GM19238 (cell line): ENCODE measurements at regions not wholly inside any gene's neighbourhood (a gene's known extent, or its start where the extent isn't known, plus 50 kb on each side); places are given as distances from the start of the nearest gene placed in this dataset.
"Not testable (repeated sequence)": the region's sequence is repeated elsewhere in the genome, so short reads cannot be mapped to it uniquely, and the experiment has no call there.

Source experiments
- DNase-seq: peaks from one replicate; pipeline ENCODE4 v3.0.0; 2011; ENCODE audit warnings: low spot score; ENCODE audit not compliant: insufficient read length

- no peak for DNase-seq
These were observed 121.7 kb upstream of the ERCC4 start for GRCh38 chr16:13798211-13798610.

- DNase-seq = no peak
These were observed 116.0 kb upstream of the ERCC4 start for GRCh38 chr16:13803974-13804373.

- DNase-seq = no peak
These were observed 114.0 kb upstream of the ERCC4 start for GRCh38 chr16:13805951-13806350.

GRCh38 chr16:13806671-13807070, 113.3 kb upstream of the ERCC4 start:
- DNase-seq = no peak

- no peak for DNase-seq
These were observed 111.9 kb upstream of the ERCC4 start for GRCh38 chr16:13808102-13808501.

- no peak for DNase-seq
These were observed 110.2 kb upstream of the ERCC4 start for GRCh38 chr16:13809765-13810164.

- no peak for DNase-seq
These were observed 108.1 kb upstream of the ERCC4 start for GRCh38 chr16:13811834-13812233.

- DNase-seq = no peak
These were observed 103.3 kb upstream of the ERCC4 start for GRCh38 chr16:13816701-13817100.

GRCh38 chr16:13823501-13823900, 96.5 kb upstream of the ERCC4 start:
- DNase-seq = no peak

- DNase-seq = no peak
These were observed 90.2 kb upstream of the ERCC4 start for GRCh38 chr16:13829697-13830299.

- no peak for DNase-seq
These were observed 86.4 kb upstream of the ERCC4 start for GRCh38 chr16:13833515-13833914.

- DNase-seq = no peak
These were observed 84.6 kb upstream of the ERCC4 start for GRCh38 chr16:13835387-13835786.

GRCh38 chr16:13835935-13836730, 83.8 kb upstream of the ERCC4 start:
- DNase-seq = no peak

GRCh38 chr16:13838401-13839190, 81.4 kb upstream of the ERCC4 start:
- DNase-seq = no peak

GRCh38 chr16:13839577-13839976, 80.4 kb upstream of the ERCC4 start:
- no peak for DNase-seq

- no peak for DNase-seq
These were observed 74.7 kb upstream of the ERCC4 start for GRCh38 chr16:13845232-13845631.

- DNase-seq = no peak
These were observed 71.2 kb upstream of the ERCC4 start for GRCh38 chr16:13848795-13849194.

GRCh38 chr16:13850173-13850572, 69.8 kb upstream of the ERCC4 start:
- not testable (repeated sequence) for DNase-seq

- DNase-seq = no peak
These were observed 67.1 kb upstream of the ERCC4 start for GRCh38 chr16:13852827-13853226.

GRCh38 chr16:13856398-13856797, 63.6 kb upstream of the ERCC4 start:
- DNase-seq = no peak

GRCh38 chr16:13856811-13857511, 63.0 kb upstream of the ERCC4 start:
- DNase-seq = no peak
